Thoracic aorta (tissue), 2 donors: ENCODE measurements at regions not wholly inside any gene's neighbourhood (a gene's known extent, or its start where the extent isn't known, plus 50 kb on each side); places are given as distances from the start of the nearest gene placed in this dataset.

Experiments
- ATAC-seq: fragments of 150-250 bp; one replicate; pipeline ENCODE4 v1.8.0; 2017; ENCODE audit warnings: low read depth; ENCODE audit not compliant: insufficient number of reproducible peaks, low FRiP score
- DNase-seq: peaks from one replicate; pipeline ENCODE4 v3.0.0-alpha.2; 2020; ENCODE audit warnings: low spot score
- H3K27ac ChIP-seq, 2 donors: fragments of 200-600 bp; sonication (generic); 1 replicate in 1 of 2; 2 replicates in 1 of 2; pipeline ENCODE4 v1.5.1; 2016; ENCODE audit warnings: mild to moderate bottlenecking in 2 of 2, moderate library complexity in 2 of 2
- H3K27me3 ChIP-seq: fragments of 200-600 bp; sonication (generic); replicated peaks from 2 replicates; pipeline ENCODE4 v1.6.0; 2016; ENCODE audit warnings: mild to moderate bottlenecking; ENCODE audit not compliant: insufficient read depth
- H3K36me3 ChIP-seq: fragments of 200-600 bp; sonication (generic); one replicate; pipeline ENCODE4 v1.5.1; 2016
- H3K4me1 ChIP-seq, 2 donors: fragments of 200-600 bp; sonication (generic); 1 replicate in 1 of 2; 2 replicates in 1 of 2; pipeline versions ENCODE4 v1.5.1 to v1.6.0; 2016; ENCODE audit warnings: low read depth in 2 of 2, mild to moderate bottlenecking in 1 of 2; ENCODE audit not compliant: control insufficient read depth in 1 of 2
- H3K4me3 ChIP-seq: fragments of 200-600 bp; sonication (generic); 2 replicates; pipeline ENCODE4 v1.5.1; 2016; ENCODE audit warnings: mild to moderate bottlenecking
- H3K9me3 ChIP-seq: fragments of 200-600 bp; sonication (generic); 2 replicates; pipeline ENCODE4 v1.5.1; 2016
- CTCF ChIP-seq: fragments of 200-600 bp; sonication (generic); IDR thresholded peaks from one replicate; pipeline ENCODE4 v1.5.1; 2019; ENCODE audit warnings: antibody characterized with exemption

DNA sequence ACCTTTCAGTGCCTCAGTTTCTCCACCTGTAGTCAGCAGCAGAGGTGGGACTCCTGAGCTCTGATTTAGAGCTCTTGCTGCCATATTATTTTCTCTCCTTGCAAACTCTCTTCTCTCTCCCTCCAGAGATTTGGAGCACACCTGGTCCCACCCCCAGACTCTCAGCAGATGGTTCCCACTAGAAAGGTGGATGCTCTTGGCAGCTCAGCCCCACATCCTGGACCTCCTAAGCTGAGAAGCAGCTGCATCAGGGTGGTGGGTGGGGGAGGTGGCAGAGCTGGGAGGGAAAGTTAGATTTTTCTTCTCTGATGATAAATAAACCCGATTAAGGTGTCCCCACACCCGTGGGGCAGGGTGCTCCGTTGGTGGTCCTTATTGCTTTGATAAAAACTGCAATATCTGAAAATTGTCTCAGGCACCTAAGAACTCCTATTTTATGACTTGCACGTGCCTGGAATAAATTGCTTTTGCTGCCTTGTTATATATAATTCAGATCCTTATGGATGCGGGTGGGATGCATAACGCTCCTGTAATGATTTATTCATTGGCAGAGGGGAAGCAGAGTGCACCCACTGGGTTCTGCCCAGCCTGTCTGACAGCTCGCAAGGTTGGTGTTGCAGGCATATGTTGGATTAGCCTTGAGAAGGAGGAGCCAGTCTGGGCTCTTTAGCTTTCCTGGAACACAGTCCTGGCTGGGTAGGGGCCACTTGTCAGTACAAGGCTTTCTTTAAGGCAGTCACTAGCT lies 214.2 kb downstream of the SUDS3 start:
- DNase-seq (no peak), ATAC-seq (no peak)
- TF ChIP-seq CTCF, result no peak
- no peaks in the 10 kb centered on the region for H3K27me3 ChIP-seq
- H3K4me1 ChIP-seq, result no peaks in the 10 kb centered on the region
- H3K36me3 ChIP-seq, result no peaks in the 10 kb centered on the region
- H3K9me3 ChIP-seq, result peaks cover 7% of the 10 kb centered on the region
- no peak overlapping the region for H3K27ac ChIP-seq
- no peak overlapping the region for H3K4me3 ChIP-seq

DNA sequence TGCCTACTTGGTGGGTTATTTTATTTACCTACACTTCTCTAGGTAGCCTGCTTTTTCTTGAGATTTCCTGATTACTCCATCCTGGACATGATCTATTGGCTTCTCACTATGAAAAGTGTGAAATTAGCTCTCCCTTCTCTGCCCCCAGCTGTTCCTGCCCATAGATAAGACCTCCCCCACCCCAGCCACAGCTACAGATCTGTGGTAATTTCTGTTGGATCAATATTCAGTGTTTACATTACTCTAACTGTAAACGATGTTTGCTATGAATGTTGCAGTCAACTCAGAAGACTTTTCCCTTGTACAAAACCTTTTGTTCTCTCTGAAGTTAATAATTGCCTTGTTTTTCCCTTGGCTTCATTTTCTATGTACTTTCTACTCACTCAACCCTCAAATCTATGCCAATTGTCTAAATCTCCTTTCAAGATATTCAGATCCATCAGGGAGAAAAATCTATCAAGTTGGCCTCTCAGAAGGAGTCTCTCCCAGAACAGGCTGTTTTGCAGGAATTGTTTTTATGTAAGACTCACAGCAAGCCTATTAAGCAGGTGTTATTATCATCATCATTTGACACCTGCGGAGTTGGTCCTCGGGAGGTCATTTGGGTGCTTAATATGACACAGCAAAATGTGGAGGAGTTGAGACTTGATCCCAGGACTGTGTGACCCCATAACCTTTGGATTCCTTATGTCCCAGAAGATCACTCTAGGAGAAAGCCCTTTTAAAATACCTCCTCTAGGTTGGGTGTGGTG lies 227.4 kb downstream of the SUDS3 start:
- no peak for TF ChIP-seq CTCF
- H3K4me3 ChIP-seq, result no peak overlapping the region
- ATAC-seq (no peak), DNase-seq (no peak)
- H3K27ac ChIP-seq, result no peak overlapping the region
- H3K4me1 ChIP-seq, result no peaks in the 10 kb centered on the region
- no peaks in the 10 kb centered on the region for H3K27me3 ChIP-seq
- H3K36me3 ChIP-seq, result no peaks in the 10 kb centered on the region
- no peaks in the 10 kb centered on the region for H3K9me3 ChIP-seq

DNA sequence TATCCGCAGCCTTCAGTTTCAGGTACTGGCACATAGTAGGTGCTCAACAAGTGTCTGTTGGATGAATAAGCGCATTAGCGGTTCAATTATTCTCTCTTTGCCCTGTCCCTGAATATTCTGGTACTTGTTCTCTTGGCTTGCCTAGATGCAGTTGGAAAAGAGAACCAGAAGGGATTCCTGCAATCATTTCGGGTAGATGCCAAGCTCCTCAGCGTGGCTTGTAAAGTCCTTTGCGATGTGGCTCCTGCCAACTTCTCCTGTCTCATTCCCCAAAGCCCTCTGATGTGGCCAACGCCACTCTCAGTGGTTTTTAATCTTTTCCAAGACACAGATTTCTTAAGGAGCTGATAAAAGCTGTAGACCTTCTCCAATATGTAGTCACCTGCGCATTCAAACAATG lies 230.3 kb downstream of the SUDS3 start:
- Histone ChIP-seq H3K27ac (no peak overlapping the region), H3K36me3 (no peaks in the 10 kb centered on the region), H3K27me3 (no peaks in the 10 kb centered on the region), H3K4me3 (no peak overlapping the region), H3K9me3 (no peaks in the 10 kb centered on the region), H3K4me1 (peaks cover 5 to 10% of the 10 kb centered on the region in 2 donors)
- DNase-seq (no peak), ATAC-seq (no peak)
- TF ChIP-seq CTCF, result no peak

GRCh38 chr12:118607831-118608230 lies 231.5 kb downstream of the SUDS3 start:
- DNase-seq, result no peak
- no peak overlapping the region for H3K27ac ChIP-seq
- no peaks in the 10 kb centered on the region for H3K27me3 ChIP-seq
- H3K4me1 ChIP-seq, result peaks cover 5 to 10% of the 10 kb centered on the region in 2 donors
- no peaks in the 10 kb centered on the region for H3K36me3 ChIP-seq
- H3K9me3 ChIP-seq, result no peaks in the 10 kb centered on the region
- no peak for ATAC-seq
- TF ChIP-seq CTCF, result no peak
- H3K4me3 ChIP-seq, result no peak overlapping the region

GRCh38 chr12:118608770-118609344 lies 232.5 kb downstream of the SUDS3 start:
- Histone ChIP-seq H3K27ac (no peak overlapping the region), H3K9me3 (no peaks in the 10 kb centered on the region), H3K27me3 (no peaks in the 10 kb centered on the region), H3K4me1 (peaks cover 5 to 10% of the 10 kb centered on the region in 2 donors), H3K36me3 (no peaks in the 10 kb centered on the region), H3K4me3 (no peak overlapping the region)
- no peak for TF ChIP-seq CTCF
- ATAC-seq (no peak), DNase-seq (no peak)
